NCI-H1105 treated with DMSO at 0.1 percent for 48 hours (cell line): ENCODE measurements at regions not wholly inside any gene's neighbourhood (a gene's known extent, or its start where the extent isn't known, plus 50 kb on each side); places are given as distances from the start of the nearest gene placed in this dataset.
A peak's percentile ranks its signal among the peaks of the same experiment; 100 is the strongest.

ENCODE experiments used
- DNase-seq: peaks from one replicate; lab custom pipeline; 2025; lab: John Stamatoyannopoulos, UW

DNA sequence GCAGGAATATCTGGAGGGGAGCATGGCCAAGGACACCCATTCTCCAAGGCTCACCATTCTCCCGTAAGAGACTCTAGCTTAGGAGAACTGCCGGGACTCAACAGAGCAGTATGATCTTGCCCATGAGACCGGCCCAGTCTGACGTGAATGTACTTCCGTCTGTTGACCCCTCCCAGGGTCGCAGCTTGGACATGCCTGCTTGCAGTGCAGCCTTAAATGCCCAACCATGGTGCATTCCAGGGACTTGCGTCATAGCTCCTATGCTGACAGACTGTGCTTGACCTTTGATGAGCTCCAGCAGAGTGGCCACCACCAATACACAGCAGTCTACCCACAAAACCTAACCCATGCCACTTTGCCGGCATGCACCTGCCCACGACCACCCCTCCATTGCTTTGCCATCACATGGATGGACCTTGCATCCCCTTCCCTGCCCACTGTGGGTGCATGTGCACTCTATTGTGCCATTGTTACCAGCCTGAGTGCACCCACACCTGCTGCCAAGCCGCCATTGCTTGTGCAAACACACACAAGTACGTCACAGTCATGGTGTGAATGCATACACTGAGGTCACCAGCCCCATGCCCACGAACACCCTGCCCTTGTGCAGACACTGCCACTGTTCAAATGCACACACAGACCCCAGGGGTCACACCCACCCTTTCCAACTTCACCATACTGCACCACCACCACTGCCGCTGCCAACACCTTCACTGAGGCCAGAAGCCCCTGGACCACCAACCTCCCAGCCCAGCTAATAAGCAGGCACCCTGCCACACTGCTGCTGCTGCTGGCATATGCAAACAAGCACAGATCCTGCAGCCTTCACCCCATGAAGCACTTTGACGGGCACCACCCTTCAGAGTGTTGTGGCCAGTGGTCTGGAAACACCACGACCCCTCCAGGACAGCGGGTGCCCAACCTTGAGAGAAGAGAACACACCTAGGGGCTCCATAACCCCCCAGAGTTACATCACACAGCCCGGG lies 1141.3 kb downstream of the BRINP3 start:
- no peak for DNase-seq

DNA sequence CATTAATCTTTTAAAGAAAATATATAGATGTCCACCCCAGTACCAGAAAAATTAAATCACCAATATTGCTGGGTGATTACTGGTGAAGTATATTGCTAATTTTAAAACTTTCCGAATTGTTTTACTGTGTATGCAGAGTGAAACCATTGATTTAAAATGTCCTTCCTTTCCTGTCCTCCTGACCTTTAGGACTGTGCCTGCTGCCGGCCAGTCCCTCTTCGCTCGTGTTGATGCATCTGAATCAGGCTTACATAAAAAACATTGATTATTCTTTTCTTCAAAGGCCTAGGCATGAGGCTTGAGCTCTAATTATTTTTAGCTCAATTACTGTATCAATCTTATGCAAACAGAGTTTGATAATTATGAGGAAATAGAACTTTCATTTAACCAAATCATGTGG lies 1128.1 kb downstream of the BRINP3 start:
- no peak for DNase-seq

DNA sequence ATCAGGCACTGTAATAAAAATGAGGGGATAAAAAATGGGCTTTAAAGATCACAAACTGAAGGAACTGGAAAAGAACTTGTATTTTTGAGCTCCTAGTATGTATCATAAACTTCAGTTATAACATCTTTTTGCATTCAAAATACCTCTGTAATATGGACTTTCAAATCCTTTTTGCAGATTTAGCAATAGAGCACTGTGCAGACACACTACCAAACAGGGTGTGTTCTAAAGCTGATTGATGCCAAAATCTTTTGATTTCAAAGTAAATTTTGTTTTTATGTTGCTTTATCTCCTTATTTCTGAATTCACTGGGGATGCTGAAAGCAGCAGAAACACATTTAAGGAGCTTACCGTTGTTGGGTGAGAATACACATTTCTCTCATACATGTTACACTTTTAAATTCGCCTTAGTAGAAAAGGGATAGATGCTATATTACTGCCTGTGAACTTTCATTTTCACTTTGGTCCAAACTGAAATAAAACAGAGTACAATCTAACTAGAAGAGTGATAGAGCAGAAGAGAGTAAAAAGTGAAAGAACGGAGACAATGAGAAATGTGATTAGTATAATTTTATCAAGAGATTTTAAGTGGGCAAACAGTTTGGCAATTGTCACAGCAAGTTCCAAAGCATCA lies 1126.6 kb downstream of the BRINP3 start:
- DNase-seq, result no peak

DNA sequence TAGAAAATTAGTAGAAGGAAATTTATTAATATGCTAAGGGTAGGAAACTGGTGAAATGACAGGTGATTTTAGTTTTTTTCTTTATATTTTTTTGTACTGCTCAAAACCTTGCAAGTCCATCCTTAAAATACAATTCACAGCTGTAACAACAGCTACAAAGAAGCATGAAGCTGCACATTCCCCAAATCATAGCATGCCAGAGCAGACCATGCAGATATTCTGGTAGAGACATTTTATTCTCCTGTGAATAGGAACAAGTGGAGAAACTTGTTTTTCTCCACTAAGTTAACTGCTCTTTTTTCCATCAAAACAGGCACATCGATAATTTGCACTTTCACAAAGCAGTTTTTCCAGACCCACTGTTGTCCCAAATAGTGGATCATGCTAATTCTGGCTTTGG lies 1125.7 kb downstream of the BRINP3 start:
- DNase-seq, result no peak

DNA sequence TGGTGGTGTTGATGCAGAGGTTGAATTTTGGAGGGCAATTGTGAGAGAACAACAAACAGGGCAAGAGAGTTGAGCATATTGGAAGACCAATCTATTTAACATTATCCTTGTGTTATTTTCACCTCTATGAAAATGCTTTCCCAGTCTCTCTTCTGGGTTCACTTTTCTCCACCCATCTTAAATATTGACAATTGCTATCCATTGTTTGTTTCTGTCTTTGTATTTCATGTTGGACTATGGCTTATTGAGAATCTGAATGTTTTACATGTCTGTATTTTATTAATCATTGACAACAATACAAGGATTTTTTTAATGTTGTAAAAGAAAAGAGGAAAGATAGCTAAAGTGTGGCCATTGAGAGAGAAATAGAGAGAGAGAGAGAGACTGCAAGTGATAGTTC lies 1121.5 kb downstream of the BRINP3 start:
- no peak for DNase-seq

DNA sequence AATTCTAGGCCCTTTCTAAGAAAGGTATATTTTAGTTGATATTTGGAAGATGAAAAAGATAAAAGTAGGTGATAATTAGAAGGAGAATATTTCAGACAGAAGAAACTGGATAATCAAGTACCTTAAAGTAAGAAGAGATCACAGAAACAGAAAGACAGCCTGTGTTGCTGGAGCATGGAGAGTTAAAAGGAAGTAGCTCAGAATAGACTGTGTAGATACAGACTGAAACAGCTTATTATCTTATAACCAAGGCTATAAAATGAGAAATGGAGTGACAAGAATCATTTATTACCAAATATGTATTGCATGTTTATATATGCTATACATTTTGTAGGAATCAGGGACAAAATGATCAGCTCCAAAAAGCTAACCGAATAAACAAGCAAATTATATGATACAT lies 1120.3 kb downstream of the BRINP3 start:
- DNase-seq, result no peak

DNA sequence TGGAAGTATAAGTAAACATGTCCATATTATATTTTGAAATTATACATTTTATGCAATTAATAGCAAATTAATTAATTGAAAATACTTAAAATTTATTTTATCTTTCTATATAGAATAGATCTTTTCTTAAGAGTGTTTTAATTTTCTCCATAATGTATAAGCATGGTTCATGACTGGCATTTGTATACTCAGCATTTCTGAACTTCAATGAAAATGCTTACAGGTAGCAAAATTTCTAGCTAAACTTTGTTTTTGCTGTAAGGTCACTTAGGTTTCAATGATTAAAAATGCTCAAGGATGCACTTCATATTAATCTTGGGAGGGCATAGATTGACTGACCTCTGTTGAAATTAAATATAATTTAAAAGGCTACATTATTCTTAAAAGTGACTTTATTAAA lies 1108.1 kb downstream of the BRINP3 start:
- DNase-seq, result no peak

DNA sequence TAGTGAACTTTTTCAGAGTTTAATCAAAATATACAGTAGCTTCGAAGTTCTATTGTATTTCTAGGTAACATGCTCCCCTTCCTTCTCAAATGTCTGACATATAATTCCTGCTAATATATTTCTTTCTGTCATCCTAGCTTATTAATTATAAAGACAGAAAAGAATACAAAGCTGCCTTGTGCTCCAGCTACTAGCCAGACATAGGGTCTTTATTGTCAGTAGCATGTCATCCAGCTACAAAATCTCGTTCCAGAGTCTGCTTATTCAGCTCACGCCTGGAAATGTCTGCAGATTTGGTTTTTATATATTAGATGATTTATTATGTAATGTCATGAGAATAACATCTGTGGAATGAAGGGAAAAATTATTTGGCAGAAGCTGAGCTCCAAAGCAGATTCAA lies 1102.8 kb downstream of the BRINP3 start:
- DNase-seq, result no peak

DNA sequence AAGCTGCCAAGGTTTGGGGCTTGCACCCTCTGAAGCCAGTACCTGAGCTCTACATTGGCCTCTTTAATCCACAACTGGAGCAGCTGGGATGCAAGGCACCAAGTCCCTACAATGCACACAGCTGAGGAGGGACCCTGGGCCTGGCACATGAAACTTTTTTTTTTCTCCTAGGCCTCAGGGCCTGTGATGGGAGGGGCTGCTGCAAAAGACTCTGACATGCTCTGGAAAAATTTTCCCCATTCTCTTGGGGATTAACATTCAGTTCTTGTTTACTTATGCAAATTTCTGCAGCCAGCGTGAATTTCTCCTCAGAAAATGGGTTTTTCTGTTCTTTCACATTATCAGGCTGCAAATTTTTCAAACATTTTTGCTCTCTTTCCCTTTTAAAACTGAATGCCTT lies 1072.2 kb downstream of the BRINP3 start:
- DNase-seq, result no peak

DNA sequence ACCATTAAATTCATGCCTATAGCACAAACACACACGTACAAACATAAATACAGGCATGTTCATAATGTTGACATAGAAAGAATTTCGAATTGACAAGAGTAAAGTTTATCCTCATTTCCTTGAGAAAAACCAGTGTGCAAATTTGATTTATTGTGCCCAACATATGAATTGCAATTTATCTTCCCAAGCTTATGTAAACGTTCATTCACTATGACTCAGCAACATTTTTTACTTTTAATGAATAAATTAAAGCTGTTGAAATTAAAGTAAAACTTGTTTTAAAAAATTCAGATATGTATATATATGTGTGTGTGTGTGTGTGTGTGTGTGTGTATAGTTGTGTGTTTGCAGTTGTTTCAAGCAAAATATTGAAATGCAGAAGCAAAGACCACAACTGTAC lies 1067.9 kb downstream of the BRINP3 start:
- DNase-seq, result no peak

DNA sequence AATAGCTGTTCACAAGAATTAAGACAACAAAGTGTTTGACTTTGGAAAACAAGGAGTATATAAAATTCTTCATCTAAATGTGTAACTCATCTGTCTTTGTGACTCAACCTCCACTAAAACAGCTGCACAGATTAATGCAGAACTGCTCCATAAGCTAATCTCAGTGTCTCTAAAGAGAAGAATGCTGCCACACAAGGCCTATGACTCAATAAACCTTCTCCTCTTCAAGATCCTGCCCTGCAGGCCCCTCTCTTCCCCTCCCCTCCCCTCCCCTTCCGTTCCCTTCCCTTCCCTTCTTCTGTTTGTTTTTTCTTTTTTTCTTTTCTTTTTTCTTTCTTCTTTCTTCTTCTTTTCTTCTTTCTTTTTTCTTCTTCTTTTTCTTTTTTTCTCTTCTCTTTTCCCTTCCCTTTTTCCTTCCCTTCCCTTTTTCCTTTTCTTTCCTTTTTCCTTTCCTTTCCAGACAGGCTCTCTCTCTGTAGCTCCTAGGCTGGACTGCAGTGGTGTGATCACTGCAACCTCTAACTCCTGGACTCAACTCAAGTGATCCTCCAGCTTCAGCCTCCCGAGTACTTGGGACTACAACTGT lies 1052.8 kb downstream of the BRINP3 start:
- DNase-seq, result no peak

DNA sequence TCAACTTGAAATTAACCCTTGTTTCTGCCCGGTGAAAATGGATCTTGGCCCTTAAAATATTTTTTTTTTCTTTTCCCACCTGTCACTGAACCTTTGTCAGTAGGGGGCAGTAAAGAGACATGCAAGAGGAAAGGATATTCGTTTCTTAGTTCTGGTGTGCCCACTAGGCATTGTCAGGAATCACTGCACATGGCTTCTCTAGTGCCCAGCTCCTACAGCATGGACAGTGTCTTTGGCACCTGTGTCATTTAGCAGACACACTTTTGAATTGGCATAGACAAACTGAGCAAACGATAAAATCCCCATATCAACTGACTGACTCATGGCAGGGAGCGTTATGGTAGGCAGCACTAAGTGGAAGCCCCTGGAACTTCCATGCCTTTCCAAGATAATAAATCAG lies 1048.1 kb downstream of the BRINP3 start:
- no peak for DNase-seq

DNA sequence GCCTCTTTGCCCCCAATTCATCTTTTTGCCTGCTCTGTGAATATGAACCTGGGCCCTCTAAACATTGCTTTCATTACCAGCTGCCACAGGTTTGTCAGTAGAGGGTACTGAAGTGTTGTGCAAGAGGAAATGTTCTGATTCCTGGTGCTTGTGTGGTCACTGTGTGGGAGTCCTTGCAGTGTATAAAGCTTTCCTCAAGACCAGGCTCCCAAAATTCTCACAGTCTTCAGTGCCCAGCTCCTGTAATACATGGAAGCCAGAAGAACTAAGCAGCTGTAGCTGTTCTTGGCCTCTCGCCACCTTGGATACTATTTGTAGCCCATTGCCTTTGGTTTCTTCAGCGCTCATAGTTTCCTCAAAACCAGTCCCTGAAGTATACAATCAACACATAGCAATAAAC lies 1046.2 kb downstream of the BRINP3 start:
- DNase-seq, result no peak

DNA sequence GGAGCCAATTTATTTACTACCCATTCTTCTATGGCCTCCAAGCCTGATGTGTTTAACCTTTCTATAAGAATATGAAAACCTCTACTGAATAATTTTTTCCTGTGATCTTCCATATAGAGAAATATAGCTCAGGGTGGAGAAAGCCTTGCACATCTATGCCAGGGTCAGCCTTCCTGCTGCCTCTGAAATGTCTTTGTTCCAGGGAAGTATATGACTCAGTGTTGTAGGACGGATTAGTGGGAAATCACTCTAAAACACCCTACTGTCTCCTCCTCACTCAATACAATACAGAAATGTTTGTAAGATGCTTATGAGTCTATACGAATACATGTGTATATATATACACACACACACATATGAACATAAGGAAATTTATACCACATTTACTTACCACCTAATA lies 1044.9 kb downstream of the BRINP3 start:
- DNase-seq, result no peak

DNA sequence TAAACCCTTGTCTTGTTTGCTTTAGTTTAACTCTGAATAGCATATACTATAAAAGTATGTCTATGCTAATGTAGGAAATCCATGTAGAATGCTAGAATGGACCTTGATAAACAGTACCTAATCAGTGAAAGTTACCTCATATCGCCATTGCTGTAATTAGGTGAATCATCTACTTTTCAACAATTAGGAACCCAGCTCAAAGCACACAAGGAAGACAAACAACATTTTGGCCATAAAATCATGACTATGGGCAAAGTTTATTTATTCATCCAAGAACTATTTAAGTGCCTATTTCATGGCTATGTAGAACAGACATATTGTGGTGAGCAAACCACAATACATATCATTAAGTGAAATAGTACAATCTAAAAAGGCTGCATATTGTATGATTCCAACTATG lies 1043.2 kb downstream of the BRINP3 start:
- no peak for DNase-seq

DNA sequence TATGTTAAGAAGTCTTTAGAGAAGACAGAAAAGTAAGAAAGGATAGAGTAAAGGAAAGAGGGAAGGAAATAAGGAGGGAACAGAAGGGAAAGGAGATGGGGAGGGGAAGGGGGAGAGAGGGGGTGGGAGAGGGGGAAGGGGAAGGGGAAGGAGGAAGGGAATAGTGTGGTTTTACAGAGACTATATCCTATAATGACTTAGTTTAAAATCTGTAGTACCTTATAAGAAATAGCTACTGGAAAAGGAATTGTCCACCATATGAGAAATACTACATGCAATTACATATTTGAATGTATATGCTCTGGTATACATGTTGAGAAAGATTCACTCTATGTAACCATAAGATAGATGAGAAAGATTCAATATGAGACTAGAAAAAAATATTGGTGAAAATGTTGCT lies 1042.3 kb downstream of the BRINP3 start:
- DNase-seq, result no peak

DNA sequence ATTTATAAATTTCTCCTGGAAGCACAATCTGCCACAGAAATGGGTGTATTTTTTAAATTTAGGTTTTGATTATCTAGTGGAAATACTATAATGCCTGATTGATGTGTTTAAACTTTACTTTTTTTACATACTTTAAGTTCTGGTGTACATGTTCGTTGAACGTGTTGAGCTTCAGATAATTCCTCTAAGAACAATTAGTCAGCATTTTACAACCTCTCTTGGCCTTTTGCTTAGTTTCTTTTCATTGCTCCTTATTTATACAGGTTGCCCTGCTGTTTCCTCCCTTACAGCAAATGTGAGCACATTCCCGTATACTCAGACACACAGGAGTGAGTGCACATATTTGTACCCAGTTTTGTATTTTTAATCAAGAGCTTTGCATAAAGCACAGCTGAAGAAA lies 1038.9 kb downstream of the BRINP3 start:
- no peak for DNase-seq

DNA sequence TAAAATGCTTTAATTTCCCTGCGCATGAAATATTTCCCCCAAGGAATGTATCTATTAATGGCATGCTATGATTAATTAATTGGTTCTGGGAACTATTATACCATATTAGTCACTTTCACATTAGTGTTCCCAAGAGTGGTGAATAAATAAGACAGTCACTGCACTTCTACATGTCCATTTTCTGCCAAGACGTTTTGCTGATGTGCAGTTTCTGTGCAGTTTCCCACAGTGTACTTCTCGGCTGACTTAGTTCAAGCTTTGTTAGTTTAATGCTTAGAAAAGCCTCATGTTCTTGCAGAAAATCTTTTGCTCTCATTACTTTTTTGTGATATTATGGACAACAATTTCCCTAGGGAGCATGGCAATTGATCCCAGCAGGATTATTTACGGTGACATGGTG lies 1014.5 kb downstream of the BRINP3 start:
- DNase-seq, result no peak

DNA sequence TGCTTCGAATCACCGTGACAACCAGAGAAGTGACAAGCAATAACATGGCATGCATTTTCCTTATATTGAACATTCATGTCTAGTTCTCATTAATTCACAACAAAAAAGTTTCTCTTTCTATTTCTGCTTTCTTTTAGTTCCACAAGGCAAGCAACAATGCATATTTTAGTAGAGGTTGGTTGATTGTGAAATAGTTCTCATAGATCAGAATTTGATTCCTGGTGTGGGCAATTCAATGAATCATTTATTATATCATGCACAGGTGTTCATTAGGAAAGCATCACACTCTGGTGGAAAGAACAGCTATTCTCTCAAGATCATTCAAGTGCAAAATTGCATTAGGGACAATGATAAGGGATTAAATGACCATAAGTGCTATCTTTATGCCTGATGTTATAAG lies 980.9 kb downstream of the BRINP3 start:
- DNase-seq, result peak; percentile 7

DNA sequence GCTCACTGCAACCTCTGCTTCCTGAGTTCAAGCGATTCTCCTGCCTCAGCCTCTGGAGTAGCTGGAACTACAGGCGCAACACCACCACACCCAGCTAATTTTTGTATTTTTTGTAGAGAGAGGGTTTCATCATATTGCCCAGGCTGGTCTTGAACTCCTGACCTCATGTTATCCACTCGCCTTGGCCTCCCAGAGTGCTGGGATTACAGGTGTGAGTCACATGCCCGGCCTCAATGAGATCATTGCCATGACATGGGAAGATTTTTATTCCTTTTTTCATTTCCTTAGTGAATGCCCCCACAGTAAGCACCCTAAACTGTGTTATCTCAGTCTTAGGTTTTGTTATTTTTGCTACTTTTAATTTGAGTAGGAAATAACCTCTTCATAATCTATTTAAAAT lies 977.9 kb downstream of the BRINP3 start:
- no peak for DNase-seq

DNA sequence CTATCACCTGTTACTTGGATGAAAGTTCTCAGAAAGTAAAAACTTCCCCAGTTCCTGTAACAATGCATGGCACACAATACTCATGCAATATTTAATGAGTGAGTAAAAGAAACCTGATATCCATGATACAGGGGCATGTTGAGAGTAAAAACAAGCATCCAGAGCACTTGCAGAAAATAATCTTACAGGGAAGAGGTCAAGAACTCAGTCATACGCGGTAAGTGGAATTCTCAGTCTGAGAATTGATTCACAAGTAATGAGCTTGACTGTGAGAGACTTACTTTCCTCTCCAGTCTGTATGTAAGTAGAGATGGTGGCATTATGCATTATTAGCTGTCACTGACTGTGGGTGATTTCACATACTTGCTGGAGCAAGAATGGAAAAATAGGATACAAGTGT lies 976.9 kb downstream of the BRINP3 start:
- DNase-seq, result no peak

DNA sequence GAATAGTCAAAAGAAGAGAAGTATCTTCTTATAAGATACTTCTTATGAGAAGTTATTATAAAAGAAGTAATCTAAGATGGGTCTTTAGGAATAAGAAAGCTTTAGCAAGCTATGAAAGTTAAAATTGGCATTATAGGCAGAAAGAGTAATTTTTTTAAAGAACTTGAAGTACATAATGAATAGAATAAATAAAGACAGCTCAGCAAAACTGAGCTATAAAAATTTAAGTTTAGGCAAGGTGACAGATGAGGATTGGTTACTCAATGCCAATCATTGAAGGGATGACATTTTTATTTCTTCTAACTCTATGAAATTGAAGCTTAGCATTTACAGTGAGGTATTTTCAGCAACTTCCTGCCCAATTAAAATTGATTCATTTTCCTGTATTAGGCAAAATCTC lies 966.8 kb downstream of the BRINP3 start:
- no peak for DNase-seq

DNA sequence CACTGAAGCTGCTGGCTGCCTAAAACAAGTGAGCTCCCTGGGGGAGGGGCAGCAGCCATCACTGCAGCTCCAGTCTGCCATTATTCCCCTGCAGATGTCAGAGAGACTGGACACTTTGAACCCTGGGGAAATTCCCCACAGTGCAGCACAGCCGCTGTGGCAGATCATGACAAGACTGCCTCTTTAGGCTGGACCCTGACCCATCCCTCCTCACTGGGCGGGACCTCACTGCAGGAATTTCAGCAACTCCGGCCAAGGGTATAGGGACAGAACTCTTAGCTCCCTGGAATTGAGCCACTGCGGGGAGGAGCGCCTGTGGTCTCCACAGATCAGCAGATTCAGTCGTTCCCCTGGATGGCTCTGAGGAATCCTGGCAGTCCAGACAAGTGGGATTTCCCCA lies 964.6 kb downstream of the BRINP3 start:
- no peak for DNase-seq
